T-cell (primary cell): ENCODE measurements at regions not wholly inside any gene's neighbourhood (a gene's known extent, or its start where the extent isn't known, plus 50 kb on each side); places are given as distances from the start of the nearest gene placed in this dataset.

Experiments used
- ATAC-seq, 4 experiments: fragments of 200-7000 bp in 3 of 4; fragments of 150-1000 bp in 1 of 4; cut with Tn5 transposase; replicated peaks in 1 of 4; 1 replicate in 3 of 4; 2 replicates in 1 of 4; pipeline ENCODE4 v1.10.0; 2021; ENCODE audit warnings: moderate library complexity in 3 of 4, mild to moderate bottlenecking in 2 of 4, moderate number of reproducible peaks in 1 of 4
- CTCF ChIA-PET, 2 donors: fragments of 300-600 bp; sonication (Branson Sonifier 250); formaldehyde crosslinking; loops; one replicate each; lab custom pipeline; 2022; ENCODE audit warnings: antibody characterized with exemption in 2 of 2; lab: Charles Lee
- POLR2A ChIA-PET, 2 donors: fragments of 300-600 bp; sonication (Branson Sonifier 250); formaldehyde crosslinking; loops; one replicate each; lab custom pipeline; 2022; ENCODE audit warnings: antibody characterized with exemption in 2 of 2; lab: Charles Lee
- DNase-seq, 35 experiments: peaks; one replicate each; pipeline versions ENCODE4 v3.0.0 to v3.0.0-alpha.2; 2013 to 2023
- H3K27ac ChIP-seq: one replicate; pipeline ENCODE4 v1.5.1; 2013; ENCODE audit warnings: low read length
- H3K27me3 ChIP-seq, 2 experiments: replicated peaks in 1 of 2; 1 replicate in 1 of 2; 2 replicates in 1 of 2; pipeline versions ENCODE4 v1.6.1 to v1.7.0; 2013; ENCODE audit warnings: low read length in 1 of 2, mixed read lengths in 1 of 2; ENCODE audit not compliant: control insufficient read depth in 2 of 2, insufficient read depth in 2 of 2; ENCODE audit errors: extremely low read depth in 1 of 2
- H3K36me3 ChIP-seq, 2 donors: 1 replicate in 1 of 2; 2 replicates in 1 of 2; pipeline versions ENCODE4 v1.6.1 to v1.7.0; 2013; ENCODE audit warnings: low read length in 1 of 2; ENCODE audit not compliant: control insufficient read depth in 2 of 2, insufficient read depth in 1 of 2; ENCODE audit errors: extremely low read depth in 1 of 2
- H3K4me1 ChIP-seq, 2 experiments: 1 replicate in 1 of 2; 2 replicates in 1 of 2; pipeline versions ENCODE4 v1.6.1 to v1.7.0; 2013; ENCODE audit warnings: low read length in 2 of 2, mixed read lengths in 1 of 2; ENCODE audit not compliant: insufficient read depth in 2 of 2, control insufficient read depth in 1 of 2; ENCODE audit errors: extremely low read depth in 1 of 2
- H3K4me3 ChIP-seq, 2 donors: 1 replicate in 1 of 2; 2 replicates in 1 of 2; pipeline versions ENCODE4 v1.5.1 to v1.7.0; 2013; ENCODE audit warnings: mild to moderate bottlenecking in 2 of 2, low read length in 1 of 2, moderate library complexity in 1 of 2; ENCODE audit not compliant: control insufficient read depth in 1 of 2; ENCODE audit errors: extremely low read depth in 1 of 2
- H3K9me3 ChIP-seq: 2 replicates; pipeline ENCODE4 v1.7.0; 2013
- H3K27ac Mint-ChIP-seq, 2 donors: one replicate each; pipeline ENCODE4 v1.8.0; 2020 to 2021; ENCODE audit warnings: mild to moderate bottlenecking in 2 of 2, mixed read lengths in 2 of 2
- H3K27me3 Mint-ChIP-seq, 2 donors: one replicate each; pipeline ENCODE4 v1.8.0; 2021 to 2022; ENCODE audit warnings: mixed read lengths in 2 of 2
- H3K36me3 Mint-ChIP-seq: one replicate; pipeline ENCODE4 v1.8.0; 2021; ENCODE audit warnings: mixed read lengths
- H3K4me1 Mint-ChIP-seq, 3 donors: one replicate each; pipeline ENCODE4 v1.8.0; 2020 to 2022; ENCODE audit warnings: mixed read lengths in 3 of 3, mild to moderate bottlenecking in 1 of 3
- H3K4me3 Mint-ChIP-seq, 3 donors: one replicate each; pipeline ENCODE4 v1.8.0; 2020 to 2022; ENCODE audit warnings: mild to moderate bottlenecking in 3 of 3, mixed read lengths in 3 of 3, moderate library complexity in 3 of 3
- H3K9me3 Mint-ChIP-seq, 3 donors: one replicate each; pipeline ENCODE4 v1.8.0; 2020 to 2022; ENCODE audit warnings: mixed read lengths in 3 of 3
- WGBS: methylation state at CpG from one replicate; pipeline ENCODE4 v1.1.5; 2013; ENCODE audit warnings: missing lambda C conversion rate; ENCODE audit not compliant: insufficient coverage; 5-methylcytosine and 5-hydroxymethylcytosine counted together

DNA sequence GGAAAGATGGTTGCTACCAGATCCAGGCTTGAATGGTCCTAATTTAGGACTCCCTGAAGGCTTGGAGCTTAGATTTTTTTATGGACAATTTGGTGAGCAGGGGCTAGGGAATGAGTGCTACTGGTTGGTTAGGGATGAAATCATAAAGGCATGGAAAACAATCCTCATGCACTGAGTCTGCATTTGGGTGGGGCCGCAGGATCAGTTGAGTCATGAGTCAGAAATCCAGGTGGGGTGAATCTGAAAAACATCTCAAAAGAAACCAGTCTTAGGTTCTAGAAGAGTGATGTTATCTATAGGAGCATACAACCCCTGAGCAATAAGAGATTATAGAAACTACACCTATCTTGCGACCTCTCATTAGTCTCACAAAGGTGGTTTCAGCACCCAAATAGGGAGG is 300.0 kb downstream of the KIF4B start:
- no CpG with 5 or more reads among the region's 2 CpGs for whole genome bisulfite sequencing
- CTCF ChIA-PET: no interaction called here
- Histone ChIP-seq H3K9me3 (no peaks in the 10 kb centered on the region), H3K4me1 (no peaks in the 10 kb centered on the region), H3K36me3 (no peaks in the 10 kb centered on the region), H3K27ac (no peak overlapping the region), H3K4me3 (no peak overlapping the region), H3K27me3 (no peaks in the 10 kb centered on the region)
- DNase-seq: no peak
- Mint-ChIP-seq H3K4me1 (no peaks in the 10 kb centered on the region), H3K27me3 (no peaks in the 10 kb centered on the region), H3K4me3 (no peak overlapping the region), H3K9me3 (peaks cover 0 to 5% (median 0%) of the 10 kb centered on the region in 3 donors), H3K36me3 (no peaks in the 10 kb centered on the region), H3K27ac (no peak overlapping the region)
- POLR2A ChIA-PET: no interaction called here
- ATAC-seq: no peak

DNA sequence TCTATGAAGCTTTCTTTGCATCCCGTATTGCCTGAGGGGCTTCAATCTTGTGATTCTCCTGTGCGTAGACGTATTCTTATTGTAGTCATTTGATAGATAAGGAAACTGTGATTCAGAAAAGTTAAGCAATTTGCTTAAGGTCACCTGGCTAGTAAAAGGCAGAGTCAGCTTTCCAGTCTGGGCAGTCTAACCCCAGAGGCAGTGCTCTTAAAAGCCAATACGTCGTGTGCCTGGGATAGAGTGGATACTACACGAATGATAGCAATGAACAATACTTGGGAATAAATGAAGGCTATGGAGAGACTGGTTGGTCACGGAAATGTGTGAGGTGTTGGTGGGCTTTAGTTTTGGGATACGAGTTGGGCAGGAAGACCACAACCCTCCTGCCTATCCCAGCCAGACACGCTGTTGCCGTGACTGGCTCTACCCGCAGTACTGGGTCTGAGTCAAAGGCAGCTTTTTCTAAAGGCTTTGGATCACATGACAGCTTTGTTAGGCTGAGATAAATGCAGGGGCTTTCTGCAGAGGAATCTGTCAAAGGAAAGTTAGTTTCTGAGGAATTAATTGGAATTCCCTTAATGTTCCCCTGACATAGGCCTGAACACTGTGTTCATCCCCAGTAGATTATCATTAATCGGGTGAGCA is 302.6 kb downstream of the KIF4B start:
- Histone ChIP-seq H3K4me1 (no peaks in the 10 kb centered on the region), H3K27ac (no peak overlapping the region), H3K9me3 (no peaks in the 10 kb centered on the region), H3K27me3 (no peaks in the 10 kb centered on the region), H3K4me3 (no peak overlapping the region), H3K36me3 (no peaks in the 10 kb centered on the region)
- no peak overlapping the region for H3K27ac Mint-ChIP-seq
- CTCF ChIA-PET: no interaction called here
- H3K4me1 Mint-ChIP-seq: no peaks in the 10 kb centered on the region
- POLR2A ChIA-PET: no interaction called here
- WGBS: 92% methylated on average over 6 of the region's 12 CpGs
- H3K36me3 Mint-ChIP-seq: no peaks in the 10 kb centered on the region
- ATAC-seq: no peak
- no peak overlapping the region for H3K4me3 Mint-ChIP-seq
- H3K9me3 Mint-ChIP-seq: peaks cover 0 to 7% (median 5%) of the 10 kb centered on the region in 3 donors
- H3K27me3 Mint-ChIP-seq: no peaks in the 10 kb centered on the region
- no peak for DNase-seq

DNA sequence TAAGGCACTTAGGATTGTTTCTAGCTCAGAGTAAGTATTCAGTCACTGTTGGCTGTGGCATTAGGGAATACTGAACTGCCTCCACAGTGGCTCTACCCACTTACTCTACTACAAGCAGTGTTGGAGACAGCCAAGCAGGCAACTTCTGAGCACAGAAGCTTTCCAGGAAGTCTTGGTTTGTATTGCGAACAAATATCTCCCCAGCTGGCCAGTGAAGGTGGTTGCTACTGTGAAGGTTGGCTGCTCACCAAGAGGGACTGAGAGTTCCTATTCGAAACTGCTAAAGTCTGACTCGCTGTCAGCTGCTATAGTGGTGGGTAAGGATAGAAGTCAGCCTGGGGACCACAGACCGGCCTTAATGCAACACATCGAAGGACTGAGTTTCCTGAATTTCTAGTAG is 319.1 kb downstream of the KIF4B start:
- H3K4me3 ChIP-seq: no peak overlapping the region
- H3K9me3 ChIP-seq: no peaks in the 10 kb centered on the region
- H3K4me1 ChIP-seq: no peaks in the 10 kb centered on the region
- no peak for DNase-seq
- CTCF ChIA-PET: no interaction called here
- no peak overlapping the region for H3K27ac ChIP-seq
- POLR2A ChIA-PET: no interaction called here
- Mint-ChIP-seq H3K4me3 (no peak overlapping the region), H3K27ac (no peak overlapping the region), H3K4me1 (no peaks in the 10 kb centered on the region), H3K27me3 (peaks cover 0 to 3% of the 10 kb centered on the region in 2 donors), H3K9me3 (no peaks in the 10 kb centered on the region), H3K36me3 (no peaks in the 10 kb centered on the region)
- 83% methylated on average over 5 of the region's 5 CpGs for WGBS
- H3K36me3 ChIP-seq: no peaks in the 10 kb centered on the region
- H3K27me3 ChIP-seq: peaks cover 0 to 3% of the 10 kb centered on the region in 2 experiments
- ATAC-seq: no peak

DNA sequence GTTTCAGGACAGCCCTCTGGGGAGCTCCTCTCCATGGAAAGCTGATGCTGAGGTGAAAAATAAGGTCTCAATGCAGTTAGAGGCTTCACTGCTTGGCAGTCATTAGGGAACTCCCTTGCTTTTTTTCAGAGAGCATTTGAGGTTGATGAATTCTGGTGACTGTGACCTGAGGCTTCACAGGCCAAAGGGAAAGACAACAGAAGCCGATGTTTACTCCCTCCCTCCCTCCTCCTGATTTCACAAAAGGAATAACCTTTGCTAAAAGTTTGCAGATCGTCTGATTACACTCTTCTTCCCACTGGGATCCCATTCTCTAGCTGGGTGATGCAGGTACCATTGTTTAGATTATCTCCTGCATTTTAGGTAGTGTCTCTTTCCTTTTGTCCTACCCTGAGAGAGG is 329.4 kb downstream of the KIF4B start:
- no peak for DNase-seq
- POLR2A ChIA-PET: no interaction called here
- no peaks in the 10 kb centered on the region for H3K36me3 Mint-ChIP-seq
- Histone ChIP-seq H3K27ac (no peak overlapping the region), H3K4me3 (no peak overlapping the region), H3K36me3 (no peaks in the 10 kb centered on the region), H3K9me3 (no peaks in the 10 kb centered on the region), H3K27me3 (no peaks in the 10 kb centered on the region), H3K4me1 (no peaks in the 10 kb centered on the region)
- ATAC-seq: no peak
- H3K27me3 Mint-ChIP-seq: peaks cover 6% of the 10 kb centered on the region in 2 donors
- CTCF ChIA-PET: no interaction called here
- no peak overlapping the region for H3K4me3 Mint-ChIP-seq
- WGBS: no CpG with 5 or more reads among the region's 2 CpGs
- no peak overlapping the region for H3K27ac Mint-ChIP-seq
- no peaks in the 10 kb centered on the region for H3K4me1 Mint-ChIP-seq
- H3K9me3 Mint-ChIP-seq: no peaks in the 10 kb centered on the region

DNA sequence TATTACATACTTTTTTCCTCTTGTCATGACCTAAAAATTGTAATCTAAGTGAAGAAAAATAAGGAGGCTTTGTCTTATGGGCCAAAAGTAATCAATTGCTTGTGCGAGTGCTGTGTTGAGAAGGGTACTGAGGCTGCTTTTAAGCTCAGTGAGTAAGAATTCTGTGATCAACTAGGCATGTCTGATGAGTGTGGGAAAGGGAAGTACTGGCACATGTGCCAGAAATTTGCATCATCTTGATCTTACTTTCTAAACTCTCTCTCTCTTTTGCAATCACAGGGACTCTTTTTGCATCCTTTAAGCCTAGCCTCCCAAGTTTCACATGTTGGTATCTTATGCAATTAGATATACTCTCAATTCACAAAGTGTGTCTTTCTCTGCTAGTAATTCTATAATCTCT is 329.9 kb downstream of the KIF4B start:
- H3K27me3 Mint-ChIP-seq: peaks cover 6% of the 10 kb centered on the region in 2 donors
- CTCF ChIA-PET: no interaction called here
- H3K9me3 Mint-ChIP-seq: no peaks in the 10 kb centered on the region
- no peak for ATAC-seq
- H3K36me3 Mint-ChIP-seq: no peaks in the 10 kb centered on the region
- H3K4me3 Mint-ChIP-seq: no peak overlapping the region
- Histone ChIP-seq H3K27me3 (no peaks in the 10 kb centered on the region), H3K27ac (no peak overlapping the region), H3K36me3 (no peaks in the 10 kb centered on the region), H3K4me3 (no peak overlapping the region), H3K4me1 (no peaks in the 10 kb centered on the region), H3K9me3 (no peaks in the 10 kb centered on the region)
- DNase-seq: no peak
- WGBS: no CpG with 5 or more reads among the region's 1 CpG
- no peaks in the 10 kb centered on the region for H3K4me1 Mint-ChIP-seq
- POLR2A ChIA-PET: no interaction called here
- H3K27ac Mint-ChIP-seq: no peak overlapping the region

DNA sequence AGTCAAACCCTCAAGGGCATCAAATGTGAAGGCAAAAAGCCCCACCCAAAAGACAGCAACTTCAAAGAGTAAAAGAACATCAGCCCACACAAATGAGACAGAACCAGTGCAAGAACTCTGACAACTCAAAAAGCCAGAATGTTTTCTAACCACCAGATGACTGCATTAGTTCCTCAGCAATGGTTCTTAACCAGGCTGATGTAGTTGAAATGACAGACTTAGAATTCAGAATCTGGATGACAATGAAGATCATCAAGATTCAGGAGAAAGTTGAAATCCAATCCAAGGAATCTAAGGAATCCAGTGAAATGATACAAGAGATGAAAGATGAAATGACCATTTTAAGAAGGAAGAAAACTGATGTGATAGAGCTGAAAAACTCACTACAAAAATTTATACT is 339.7 kb downstream of the KIF4B start:
- Mint-ChIP-seq H3K36me3 (no peaks in the 10 kb centered on the region), H3K27ac (no peak overlapping the region), H3K27me3 (no peaks in the 10 kb centered on the region), H3K4me3 (no peak overlapping the region), H3K9me3 (peaks cover 9 to 35% (median 17%) of the 10 kb centered on the region in 3 donors), H3K4me1 (no peaks in the 10 kb centered on the region)
- DNase-seq (no peak), ATAC-seq (no peak)
- POLR2A ChIA-PET: no interaction called here
- no peaks in the 10 kb centered on the region for H3K27me3 ChIP-seq
- CTCF ChIA-PET: no interaction called here
- no peak overlapping the region for H3K4me3 ChIP-seq
- H3K4me1 ChIP-seq: no peaks in the 10 kb centered on the region
- H3K9me3 ChIP-seq: no peaks in the 10 kb centered on the region
- H3K27ac ChIP-seq: no peak overlapping the region
- H3K36me3 ChIP-seq: no peaks in the 10 kb centered on the region

DNA sequence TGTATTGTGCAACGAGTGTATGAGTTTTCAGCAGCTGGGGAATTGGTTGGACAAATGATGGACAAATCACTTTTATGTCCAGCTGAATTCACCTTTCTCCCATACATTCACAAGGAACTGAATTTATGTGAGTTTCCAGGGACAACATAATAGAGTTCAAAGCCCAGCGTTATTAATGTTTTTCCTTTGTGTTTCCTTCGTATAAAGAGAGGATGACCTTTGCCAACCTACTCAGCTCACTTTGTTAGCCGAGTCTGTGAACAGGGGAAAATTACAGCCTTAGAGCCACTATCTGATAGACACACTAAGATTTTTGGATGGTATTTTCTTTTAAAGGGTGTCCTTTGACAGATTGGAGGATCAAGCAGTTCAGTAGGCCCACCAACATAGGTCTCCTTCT is 352.5 kb downstream of the KIF4B start:
- Mint-ChIP-seq H3K4me3 (no peak overlapping the region), H3K9me3 (peaks cover 0 to 7% (median 0%) of the 10 kb centered on the region in 3 donors), H3K27me3 (no peaks in the 10 kb centered on the region), H3K27ac (no peak overlapping the region), H3K36me3 (no peaks in the 10 kb centered on the region), H3K4me1 (no peaks in the 10 kb centered on the region)
- no peaks in the 10 kb centered on the region for H3K4me1 ChIP-seq
- no peak overlapping the region for H3K4me3 ChIP-seq
- no peak overlapping the region for H3K27ac ChIP-seq
- no peaks in the 10 kb centered on the region for H3K27me3 ChIP-seq
- POLR2A ChIA-PET: no interaction called here
- H3K9me3 ChIP-seq: no peaks in the 10 kb centered on the region
- CTCF ChIA-PET: no interaction called here
- ATAC-seq: no peak
- 71% methylated on average over 1 of the region's 4 CpGs for WGBS
- no peaks in the 10 kb centered on the region for H3K36me3 ChIP-seq
- DNase-seq: no peak
